HG03139 (cell line): ENCODE measurements at regions not wholly inside any gene's neighbourhood (a gene's known extent, or its start where the extent isn't known, plus 50 kb on each side); places are given as distances from the start of the nearest gene placed in this dataset.
"Not testable (repeated sequence)": the region's sequence is repeated elsewhere in the genome, so short reads cannot be mapped to it uniquely, and the experiment has no call there.

ENCODE experiments used
- ATAC-seq: cut with Tn5 transposase; IDR thresholded peaks from one replicate; pipeline ENCODE4 v1.9.1; 2021; ENCODE audit not compliant: unreplicated experiment

DNA sequence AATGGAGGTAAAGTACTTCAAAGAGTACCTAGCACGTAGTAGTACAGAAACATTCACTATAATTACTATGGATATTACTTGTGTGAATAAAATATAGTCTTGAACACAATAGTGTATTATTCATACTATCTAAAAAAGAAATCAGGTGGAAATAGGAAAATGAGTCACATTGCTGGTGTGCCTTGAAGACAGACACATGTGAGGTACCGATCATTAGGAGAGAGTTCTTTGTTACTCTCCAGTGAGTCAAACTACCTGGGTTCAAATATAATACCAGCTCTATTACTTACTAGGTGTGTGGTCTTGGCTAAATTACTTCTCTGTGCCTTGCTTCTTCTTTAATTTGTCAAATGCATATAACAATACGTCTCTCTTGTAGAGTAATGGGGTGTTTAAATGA, 50.8 kb upstream of the BEND6 start:
- ATAC-seq = no peak

DNA sequence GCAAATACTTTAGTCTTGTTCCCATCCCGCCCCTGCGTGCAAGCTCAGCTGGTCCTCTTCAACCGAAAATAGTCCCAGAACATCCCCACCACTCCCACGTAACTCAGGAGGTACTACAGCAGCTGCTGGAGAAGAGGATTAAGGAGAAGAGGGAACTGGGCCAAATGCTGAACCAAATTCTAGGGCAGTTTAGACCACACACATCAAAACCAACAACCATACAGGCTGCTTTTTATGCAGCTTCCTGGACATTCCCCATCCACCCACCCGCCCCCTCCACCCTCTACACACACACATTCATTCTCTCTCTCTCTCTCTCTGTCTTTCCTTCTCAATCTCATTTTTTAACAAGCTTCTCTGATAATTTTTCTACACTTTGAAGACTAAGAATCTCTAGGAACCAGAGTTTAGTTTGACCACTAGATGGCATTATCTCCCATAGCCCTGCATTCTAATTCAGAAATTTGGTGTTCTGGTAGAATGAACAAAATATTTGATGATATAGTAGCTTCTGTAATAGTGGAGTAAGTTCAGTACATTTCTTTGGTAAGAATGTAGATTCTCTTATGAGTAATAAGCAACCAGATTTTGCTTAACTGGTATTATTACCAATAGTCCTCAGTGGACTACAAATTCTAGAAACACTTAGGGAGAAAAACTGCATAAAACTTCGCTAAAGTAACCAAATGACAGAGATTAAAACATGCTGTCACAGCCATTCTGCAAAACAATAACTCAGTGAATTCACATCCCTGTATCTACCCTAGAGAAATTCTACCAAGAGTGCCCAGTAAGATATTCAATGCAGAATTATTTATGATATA, 52.1 kb upstream of the BEND6 start:
- ATAC-seq = no peak

DNA sequence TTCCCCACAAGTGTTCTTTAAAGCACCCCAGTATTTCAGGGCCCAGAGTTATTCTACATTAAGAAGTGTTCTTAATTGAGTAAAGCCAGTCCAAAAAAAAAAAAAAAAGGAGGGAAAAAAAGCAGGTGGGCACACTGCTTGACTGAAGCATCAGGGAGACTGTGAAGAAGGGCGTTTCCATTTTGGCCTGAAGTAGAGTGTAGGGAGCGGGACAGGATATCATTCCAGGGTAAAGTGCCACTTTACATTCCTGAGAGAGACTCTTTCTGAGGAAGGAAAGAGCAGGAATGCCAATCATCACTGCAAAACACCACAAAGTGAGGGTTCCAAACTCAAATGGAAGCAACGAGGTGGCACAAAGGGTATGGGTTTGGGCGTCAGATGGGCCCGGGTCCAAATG, 54.1 kb upstream of the BEND6 start:
- no peak for ATAC-seq

DNA sequence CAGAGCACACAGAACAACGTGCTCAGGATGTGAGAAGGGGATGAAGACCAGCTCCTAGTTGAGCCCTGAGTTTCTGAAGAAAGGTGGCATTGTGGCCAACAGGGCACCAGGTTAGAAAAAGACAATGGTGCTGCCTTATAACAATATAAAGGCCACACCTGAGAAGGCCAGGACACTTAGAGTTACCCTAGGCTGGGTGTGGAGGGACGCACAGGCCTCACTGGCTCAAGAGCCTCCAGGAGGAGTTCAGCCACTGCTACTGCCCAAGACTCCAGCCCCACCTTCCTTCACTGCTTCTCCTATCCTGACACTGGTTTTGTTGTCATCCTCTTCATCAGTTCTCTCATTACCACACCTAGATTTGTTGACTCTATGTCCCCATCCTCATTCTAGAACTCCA, 55.2 kb upstream of the BEND6 start:
- no peak for ATAC-seq

DNA sequence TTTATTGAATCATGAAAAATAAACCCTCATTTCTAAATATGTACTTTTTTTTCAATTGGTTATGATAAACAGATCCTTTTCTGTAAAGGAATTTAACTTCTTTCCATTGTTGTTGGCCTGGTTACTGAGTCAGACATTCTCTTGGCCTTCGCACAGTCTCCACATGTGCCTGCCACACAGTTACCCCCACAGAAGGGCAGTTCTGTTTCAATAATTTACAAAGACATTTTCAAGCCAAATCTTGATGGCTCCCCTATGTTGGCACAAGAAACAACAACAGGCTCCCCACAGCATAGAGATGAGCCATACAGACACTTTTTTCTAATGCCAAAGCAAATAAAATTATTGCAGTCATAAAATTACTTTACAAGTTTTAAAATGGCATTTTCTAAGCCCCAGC, 55.6 kb upstream of the BEND6 start:
- ATAC-seq = no peak

DNA sequence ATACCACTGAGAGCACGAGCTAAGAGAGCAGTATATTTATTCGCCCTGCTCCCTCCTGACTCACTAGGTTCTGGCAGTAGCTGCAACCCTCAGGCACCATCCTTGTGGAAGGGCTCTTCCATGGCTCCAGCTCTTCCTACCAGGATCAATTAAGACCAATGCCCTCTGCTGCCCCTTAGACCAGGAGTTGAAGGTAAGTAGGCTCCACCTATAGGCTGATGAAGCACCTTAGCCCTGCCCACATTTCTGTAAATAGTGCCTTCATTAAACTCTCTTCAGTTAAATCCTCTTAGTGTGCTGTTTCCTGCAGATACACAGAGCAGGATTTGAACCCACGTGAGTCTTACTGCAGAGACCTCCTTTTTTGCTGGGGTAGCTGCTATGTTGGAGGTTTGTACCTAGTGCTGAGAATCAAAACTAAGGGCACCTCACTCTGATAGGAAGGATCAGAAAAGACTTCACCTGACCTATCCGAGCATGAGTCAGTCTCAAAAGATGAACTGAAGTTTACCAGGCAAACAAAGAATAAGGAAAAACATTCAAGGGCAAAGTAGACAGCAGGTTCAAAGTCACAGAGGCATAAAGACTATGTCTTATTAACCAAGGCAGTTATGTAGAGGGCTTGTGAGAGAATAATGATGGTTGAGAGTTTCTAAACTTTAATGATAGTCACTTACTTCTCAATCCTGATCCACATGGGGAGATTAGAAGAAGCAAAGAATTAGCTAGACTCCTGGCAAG, 56.9 kb upstream of the BEND6 start:
- no peak for ATAC-seq

DNA sequence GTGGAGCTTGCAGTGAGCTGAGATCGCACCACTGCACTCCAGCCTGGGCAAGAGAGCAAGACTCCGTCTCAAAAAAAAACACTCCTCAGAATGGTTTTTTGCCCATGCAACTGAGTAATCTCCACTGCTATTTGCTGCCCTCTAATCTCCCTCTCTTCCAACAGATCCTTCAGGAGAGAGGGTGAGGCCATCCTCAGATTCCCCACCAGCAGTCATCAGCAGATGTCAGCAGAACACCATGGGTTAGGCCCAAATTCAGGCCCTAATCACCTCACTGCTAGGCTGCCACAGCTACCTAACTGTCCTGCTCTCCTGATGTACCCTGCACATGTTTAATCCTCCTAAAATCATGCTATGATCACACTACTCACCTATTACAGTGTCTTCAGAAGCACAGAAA, 63.2 kb upstream of the BEND6 start:
- no peak for ATAC-seq

DNA sequence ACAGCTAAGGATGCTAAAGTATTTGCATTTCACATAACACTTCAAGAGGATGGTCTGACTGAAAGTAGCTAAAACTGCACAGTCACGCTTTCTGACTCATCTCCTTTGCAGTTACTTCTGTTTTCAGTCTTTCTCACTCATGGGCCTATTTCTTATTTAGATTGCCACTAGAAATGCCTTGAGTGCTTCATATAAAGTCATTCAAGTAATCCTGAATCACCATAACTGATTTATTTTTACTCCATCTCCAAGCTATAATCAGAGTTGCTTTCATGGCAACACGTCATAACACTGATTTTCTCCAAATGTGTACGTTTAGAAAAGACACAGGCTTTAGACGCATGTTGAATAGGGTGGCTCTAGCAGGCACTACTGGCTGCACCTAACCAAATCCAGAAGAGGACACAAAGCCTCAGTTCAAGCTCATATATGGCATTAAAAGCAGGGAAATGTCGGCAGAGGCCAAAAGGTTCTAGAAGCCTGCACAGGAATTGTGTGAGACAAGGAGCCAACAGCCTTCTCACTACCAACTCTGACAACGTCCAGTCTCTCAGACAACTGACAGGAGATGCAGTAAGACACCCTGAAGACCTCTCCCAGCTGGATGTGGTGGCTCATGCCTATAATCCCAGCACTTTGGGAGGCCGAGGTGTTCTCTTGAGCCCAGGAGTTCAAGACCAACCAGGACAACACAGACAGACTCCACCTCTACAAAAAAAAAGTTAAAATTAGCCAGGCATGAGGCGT, 64.1 kb upstream of the BEND6 start:
- peak; percentile 94 for ATAC-seq

DNA sequence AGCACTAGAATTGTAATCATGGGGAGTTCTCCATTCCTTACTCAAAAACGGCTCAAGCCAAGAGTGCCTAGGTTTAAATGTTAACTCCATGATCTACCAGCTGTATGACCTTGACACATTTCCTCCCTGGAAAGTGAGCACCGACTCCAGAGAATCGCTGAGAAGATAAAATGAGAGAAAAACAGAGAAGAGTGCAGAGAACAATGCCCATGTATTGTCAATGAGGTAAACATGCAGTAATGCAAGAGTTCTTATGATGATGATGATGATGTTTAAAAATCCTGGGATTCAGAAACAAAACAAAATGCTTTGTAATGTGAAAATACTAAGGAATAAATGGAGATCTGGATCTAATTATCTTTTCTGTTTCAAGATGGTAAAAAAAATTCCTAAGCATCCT, 64.8 kb upstream of the BEND6 start:
- ATAC-seq = no peak

DNA sequence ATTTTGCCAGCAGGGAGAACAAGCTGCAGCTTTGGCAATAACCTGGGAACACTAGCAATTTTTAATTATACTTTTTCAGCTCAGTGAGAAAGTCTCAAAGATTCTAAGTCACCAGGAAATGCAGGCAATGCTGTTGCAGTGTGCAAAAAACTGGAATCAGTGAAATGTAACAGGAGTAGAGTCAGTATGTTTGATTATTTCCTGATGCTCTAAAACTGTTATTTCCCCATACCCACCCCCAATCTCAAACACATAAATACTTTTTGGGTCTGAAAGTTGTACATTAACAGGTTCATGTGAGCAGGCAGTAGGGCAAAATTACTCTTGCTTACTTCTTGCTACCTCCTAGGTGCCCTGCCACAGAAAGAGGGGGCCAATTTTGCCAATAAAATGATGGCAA, 65.4 kb upstream of the BEND6 start:
- no peak for ATAC-seq

DNA sequence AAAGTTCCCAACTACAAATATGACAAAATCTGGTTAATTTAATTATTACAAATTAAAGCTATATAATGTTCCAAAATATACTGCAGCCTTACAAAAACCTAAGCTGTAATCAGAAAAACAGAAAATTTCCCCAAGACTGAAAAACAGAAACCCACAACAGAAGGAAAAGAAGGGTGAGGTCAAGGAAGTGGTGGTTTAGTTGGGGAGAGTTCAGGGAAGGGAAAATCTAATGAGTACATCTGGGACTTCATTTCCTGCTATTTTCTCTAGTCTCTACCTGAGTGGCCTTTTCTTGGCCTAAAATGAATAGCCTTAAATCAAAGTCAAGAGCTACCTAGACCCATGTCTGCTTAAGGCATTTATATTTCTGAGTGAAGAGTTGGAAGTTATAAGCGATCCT, 66.2 kb upstream of the BEND6 start:
- no peak for ATAC-seq

DNA sequence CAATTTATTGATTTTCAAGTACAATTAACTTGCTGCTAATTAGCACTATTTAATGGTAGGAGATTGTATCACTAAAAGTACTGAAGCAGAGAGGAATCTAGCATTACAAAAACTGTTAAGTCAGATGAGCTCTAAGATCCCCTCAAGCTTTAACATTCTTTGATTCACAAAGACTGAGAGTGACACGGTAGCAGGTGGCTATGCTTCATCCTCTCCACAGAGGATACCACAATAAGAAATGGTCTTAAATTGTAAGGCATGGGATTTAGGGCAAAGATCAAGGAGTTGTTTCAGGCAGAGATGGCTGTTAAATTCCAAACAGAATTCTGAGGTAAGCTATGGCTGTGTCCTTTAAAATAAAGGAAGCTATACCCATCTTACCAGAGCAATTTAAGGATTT, 67.8 kb upstream of the BEND6 start:
- no peak for ATAC-seq

DNA sequence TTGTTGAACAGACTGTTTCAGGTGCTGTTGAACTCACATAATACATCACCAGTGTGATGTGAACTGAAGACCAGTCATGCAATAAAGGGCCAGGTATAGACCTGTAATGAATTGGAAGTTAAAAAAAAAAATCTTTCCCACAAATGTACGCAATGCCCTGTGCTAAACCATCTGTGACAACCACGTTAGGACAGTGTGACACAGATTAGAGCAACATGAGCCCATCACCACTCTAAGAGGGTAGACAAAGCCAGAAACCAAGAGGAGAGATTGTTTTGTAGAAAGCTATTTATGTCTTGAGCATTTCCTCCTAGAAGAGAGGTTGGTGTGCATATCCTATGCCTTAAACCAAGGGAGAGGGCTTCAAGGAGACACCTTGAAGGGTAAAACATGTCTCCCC, 77.0 kb upstream of the BEND6 start:
- ATAC-seq = no peak

DNA sequence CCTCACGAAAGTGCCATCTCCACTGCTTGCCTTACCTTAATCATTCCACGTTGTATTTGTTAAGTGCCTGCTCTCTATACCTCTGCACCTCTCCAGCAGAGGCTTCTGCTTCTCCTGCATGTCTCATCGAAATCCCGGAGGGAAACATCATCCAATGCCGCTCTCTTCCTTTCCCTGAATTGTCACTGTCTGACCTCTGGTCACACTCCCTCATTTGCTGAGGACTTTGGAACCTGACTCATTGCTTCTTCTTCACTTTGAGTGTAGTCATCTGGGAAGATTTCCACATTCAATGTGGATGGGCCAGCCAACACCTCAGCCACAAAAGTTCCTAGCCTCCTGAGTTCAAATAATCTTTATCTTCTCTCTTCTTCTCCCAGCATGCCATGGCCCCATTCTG, 78.9 kb upstream of the BEND6 start:
- ATAC-seq = no peak

DNA sequence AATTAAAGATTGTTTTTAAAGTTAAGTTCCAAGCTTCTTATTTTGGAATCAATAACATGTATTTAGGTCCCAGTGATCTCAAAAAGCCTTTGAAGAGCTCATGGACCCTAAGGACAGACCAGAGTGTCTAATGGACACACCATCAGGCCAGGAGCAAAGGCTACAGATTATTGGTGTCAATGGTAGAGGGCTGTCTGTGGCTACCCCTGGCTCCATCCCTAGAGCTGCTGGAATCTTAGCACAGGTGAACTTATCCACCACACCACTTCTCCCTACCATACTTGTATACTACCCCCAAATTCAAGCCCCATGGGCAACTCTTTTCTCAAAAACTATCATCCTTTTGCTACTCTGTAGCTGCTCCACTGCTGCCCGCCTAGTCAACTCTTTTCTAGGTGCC, 79.4 kb upstream of the BEND6 start:
- ATAC-seq = no peak

DNA sequence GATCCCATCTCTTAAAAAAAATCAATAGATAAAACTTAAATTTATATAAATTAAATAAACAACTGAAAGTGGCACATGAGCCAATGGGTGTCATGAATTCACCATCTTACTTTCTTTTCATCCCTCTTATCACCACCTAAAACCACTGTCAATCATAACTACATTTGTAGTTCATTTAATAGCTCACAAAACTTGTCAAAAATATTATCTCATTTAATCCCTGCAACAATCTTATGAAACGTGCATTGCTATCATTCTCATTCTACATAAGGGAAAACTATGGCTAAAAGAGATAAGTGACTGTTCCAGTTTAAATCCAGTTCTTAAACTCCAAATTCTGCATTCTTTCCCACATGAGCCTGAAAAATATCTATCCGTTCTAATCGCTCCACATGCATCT, 80.6 kb upstream of the BEND6 start:
- no peak for ATAC-seq

DNA sequence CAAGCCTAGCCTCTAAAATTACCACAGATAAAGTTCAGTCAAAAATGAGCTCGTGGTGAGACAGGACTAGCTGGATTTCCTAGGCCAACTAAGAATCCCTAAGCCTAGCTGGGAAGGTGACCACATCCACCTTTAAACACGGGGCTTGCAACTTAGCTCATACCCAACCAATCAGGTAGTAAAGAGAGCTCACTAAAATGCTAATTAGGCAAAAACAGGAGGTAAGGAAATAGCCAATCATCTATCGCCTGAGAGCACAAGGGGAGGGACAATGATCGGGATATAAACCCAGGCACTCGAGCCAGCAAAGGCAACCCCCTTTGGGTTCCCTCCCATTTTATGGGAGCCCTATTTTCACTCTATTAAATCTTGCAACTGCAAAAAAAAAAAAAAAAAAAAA, 84.9 kb upstream of the BEND6 start:
- ATAC-seq = not testable (repeated sequence)

DNA sequence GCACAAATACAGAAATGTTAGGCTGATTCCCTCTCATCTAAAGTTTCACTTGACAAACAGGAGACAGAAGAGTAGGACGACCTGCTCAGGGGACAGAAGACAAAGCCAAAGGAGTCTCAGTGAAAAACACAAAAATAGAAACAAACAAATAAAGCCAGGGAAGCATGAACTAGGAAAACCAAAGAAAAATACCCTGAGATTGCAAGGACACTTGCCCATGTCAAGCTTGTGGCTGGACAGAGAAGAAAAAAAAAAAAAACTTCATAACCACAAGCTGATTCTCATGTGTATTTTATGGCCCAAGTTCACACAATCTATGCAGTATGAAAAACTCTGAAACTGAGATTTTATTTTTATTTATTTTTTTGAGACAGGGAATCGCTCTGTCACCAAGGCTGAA, 85.6 kb upstream of the BEND6 start:
- no peak for ATAC-seq

DNA sequence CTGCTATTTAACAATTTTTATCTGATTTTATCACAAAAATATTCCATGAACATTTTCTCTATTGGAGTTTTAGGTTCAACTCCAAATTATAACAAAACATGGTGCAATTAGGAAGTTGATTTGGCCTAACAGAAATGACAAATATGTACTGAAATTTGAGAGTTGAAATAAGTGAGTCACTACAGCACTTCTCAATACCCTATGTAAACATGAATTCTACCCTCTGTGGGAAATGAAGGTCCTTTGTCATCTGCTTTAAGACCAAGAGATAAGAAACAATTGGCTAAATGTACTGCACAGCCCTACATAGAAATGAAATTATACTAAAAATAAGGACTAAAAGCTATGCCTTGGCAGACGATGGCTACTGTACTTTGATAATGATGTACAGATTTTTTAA, 86.2 kb upstream of the BEND6 start:
- ATAC-seq = no peak

DNA sequence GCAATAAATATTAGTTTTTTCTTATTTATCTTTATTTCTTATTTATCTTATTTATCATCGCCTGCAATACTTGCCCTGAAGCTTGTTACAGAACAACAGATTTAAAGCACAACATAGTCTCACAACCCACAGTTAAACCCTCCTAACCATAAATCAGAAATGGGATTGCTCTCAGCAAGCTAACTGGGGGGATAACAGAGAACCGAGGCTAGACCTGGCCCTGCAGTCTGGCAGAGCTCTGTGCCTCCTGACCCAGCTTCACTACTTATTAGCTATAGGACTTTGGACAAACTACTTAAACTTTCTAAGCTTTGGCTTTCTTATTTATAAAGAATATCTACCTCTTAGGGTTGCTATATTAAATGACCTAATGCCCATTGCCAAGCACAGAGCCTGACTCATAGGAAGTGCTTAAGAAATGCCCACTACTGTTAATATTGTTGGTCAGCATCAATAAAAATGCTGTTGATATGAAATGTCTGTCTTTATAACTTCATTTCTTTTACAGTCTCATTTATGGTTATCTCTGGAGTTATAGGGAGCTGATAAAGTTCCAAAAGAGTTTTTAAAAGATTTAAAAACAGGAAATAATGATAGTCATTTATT, 87.9 kb upstream of the BEND6 start:
- no peak for ATAC-seq

DNA sequence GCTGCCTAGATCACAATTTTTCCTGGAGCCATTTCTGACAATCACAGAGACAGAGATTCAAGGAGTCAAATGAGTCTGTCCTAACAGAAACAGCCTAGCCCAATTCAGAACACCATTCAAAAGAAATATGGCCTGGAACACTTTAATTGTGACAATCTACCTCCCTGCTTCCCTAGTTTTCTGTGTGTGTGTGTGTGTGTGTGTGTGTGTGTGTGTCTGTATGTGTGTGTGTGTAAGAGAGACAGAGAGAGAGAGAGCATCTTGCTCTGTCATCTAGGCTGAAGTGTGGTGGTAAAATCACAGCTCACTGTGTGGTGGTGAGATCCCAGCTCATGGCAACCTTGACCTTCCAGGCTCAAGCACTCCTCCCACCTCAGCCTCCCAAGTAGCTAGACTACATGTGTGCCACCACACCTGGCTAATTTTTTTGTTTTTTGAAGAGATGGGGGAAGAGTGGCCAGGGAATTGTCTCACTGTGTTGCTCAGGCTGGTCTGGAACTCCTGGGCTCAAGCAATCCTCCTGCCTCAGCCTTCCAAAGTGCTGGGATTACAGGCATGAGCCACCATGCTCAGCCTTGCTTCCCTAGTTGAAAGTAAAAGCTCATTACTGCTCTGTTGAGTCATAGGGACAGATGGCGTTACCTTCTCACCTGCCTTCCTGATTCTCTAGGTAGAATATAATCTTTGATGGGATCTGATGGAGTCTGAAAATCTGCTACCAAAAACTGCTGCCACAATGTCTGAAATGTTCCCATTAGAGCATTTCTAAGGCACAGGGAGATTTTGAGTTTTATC, 89.6 kb upstream of the BEND6 start:
- no peak for ATAC-seq
